Uterus (tissue), 2 donors: ENCODE measurements at regions not wholly inside any gene's neighbourhood (a gene's known extent, or its start where the extent isn't known, plus 50 kb on each side); places are given as distances from the start of the nearest gene placed in this dataset.

Source experiments
- POLR2A ChIP-seq, 2 donors: fragments of 450-650 bp; IDR thresholded peaks; one replicate each; pipeline ENCODE4 v1.6.1; 2016; ENCODE audit warnings: antibody characterized with exemption in 2 of 2, mild to moderate bottlenecking in 1 of 2, moderate library complexity in 1 of 2
- TF ChIP-seq, protein P1 (sequence below), 4 experiments: fragments of 200-600 bp in 2 of 4; fragments of 450-650 bp in 2 of 4; sonication (generic) in 2 of 4; IDR thresholded peaks; one replicate each; pipeline ENCODE4 v1.5.1; 2016 to 2019; ENCODE audit warnings: antibody characterized with exemption in 4 of 4, mild to moderate bottlenecking in 2 of 4, moderate library complexity in 1 of 4

DNA sequence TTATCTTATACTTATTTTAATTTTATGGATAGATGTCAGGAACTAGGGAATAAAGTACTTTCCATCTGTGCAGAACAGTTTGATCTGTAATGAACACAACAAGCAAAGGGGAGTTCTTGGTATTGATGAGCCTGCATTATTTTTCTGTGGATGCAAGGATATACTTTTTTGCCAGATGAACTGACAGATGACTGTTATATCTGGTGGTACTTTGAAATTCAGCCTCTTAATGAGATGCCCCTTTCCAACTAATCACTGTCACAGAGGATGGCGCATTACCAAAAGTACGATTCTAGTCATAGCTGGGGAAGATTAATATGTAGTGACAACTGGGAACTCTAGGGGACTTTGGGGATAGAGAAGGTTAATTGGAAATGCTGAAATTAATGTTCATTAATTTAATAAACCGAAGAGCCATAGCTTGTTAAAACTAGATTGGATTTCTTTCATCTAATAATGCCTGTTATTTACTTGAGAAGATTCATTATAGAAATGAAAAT lies 603.4 kb upstream of the CNTN5 start:
- TF ChIP-seq, protein P1, sequence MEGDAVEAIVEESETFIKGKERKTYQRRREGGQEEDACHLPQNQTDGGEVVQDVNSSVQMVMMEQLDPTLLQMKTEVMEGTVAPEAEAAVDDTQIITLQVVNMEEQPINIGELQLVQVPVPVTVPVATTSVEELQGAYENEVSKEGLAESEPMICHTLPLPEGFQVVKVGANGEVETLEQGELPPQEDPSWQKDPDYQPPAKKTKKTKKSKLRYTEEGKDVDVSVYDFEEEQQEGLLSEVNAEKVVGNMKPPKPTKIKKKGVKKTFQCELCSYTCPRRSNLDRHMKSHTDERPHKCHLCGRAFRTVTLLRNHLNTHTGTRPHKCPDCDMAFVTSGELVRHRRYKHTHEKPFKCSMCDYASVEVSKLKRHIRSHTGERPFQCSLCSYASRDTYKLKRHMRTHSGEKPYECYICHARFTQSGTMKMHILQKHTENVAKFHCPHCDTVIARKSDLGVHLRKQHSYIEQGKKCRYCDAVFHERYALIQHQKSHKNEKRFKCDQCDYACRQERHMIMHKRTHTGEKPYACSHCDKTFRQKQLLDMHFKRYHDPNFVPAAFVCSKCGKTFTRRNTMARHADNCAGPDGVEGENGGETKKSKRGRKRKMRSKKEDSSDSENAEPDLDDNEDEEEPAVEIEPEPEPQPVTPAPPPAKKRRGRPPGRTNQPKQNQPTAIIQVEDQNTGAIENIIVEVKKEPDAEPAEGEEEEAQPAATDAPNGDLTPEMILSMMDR (IDR thresholded peaks at IDR 0.05): no peak
- TF ChIP-seq POLR2A (IDR thresholded peaks at IDR 0.05): no peak
